ENCODE measurements at regions not wholly inside any gene's neighbourhood (a gene's known extent, or its start where the extent isn't known, plus 50 kb on each side); places are given as distances from the start of the nearest gene placed in this dataset.

- TF ChIP-seq CEBPB (IDR thresholded peaks at IDR 0.05) = no peak
- no peak for TF ChIP-seq RAD21 (IDR thresholded peaks at IDR 0.05; ENCODE audit: low read depth)
- TF ChIP-seq, protein P1, sequence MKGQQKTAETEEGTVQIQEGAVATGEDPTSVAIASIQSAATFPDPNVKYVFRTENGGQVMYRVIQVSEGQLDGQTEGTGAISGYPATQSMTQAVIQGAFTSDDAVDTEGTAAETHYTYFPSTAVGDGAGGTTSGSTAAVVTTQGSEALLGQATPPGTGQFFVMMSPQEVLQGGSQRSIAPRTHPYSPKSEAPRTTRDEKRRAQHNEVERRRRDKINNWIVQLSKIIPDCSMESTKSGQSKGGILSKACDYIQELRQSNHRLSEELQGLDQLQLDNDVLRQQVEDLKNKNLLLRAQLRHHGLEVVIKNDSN (IDR thresholded peaks at IDR 0.05) = no peak
- TF ChIP-seq YY1 (IDR thresholded peaks at IDR 0.05; ENCODE audit: low read depth) = no peak
- TF ChIP-seq ZBTB7A (IDR thresholded peaks at IDR 0.05; ENCODE audit: low read depth) = no peak
- TF ChIP-seq FOXM1 (IDR thresholded peaks at IDR 0.05; ENCODE audit: borderline replicate concordance, low read depth) = no peak
- TF ChIP-seq TEAD4 (IDR thresholded peaks at IDR 0.05) = no peak
Measured at GRCh38 chr5:93272108-93272507, 308.9 kb downstream of the NR2F1-AS1 start.

GRCh38 chr5:93267736-93268135 is 313.3 kb downstream of the NR2F1-AS1 start:
- TF ChIP-seq NFIC (IDR thresholded peaks at IDR 0.05) (no peak), TEAD4 (IDR thresholded peaks at IDR 0.05) (no peak), REST (IDR thresholded peaks at IDR 0.05; ENCODE audit: low read depth) (no peak), EGR1 (IDR thresholded peaks at IDR 0.05) (no peak), YY1 (IDR thresholded peaks at IDR 0.05; ENCODE audit: low read depth) (no peak), TAF1 (IDR thresholded peaks at IDR 0.05; ENCODE audit: low read depth) (no peak), ZBTB7A (IDR thresholded peaks at IDR 0.05; ENCODE audit: low read depth) (no peak), CEBPB (IDR thresholded peaks at IDR 0.05) (no peak), CREB1 (IDR thresholded peaks at IDR 0.05; ENCODE audit: low read depth) (no peak), EP300 (IDR thresholded peaks at IDR 0.05; ENCODE audit: borderline replicate concordance) (no peak), TCF12 (IDR thresholded peaks at IDR 0.05; ENCODE audit: low read depth) (no peak), FOXM1 (IDR thresholded peaks at IDR 0.05; ENCODE audit: borderline replicate concordance, low read depth) (no peak), RAD21 (IDR thresholded peaks at IDR 0.05; ENCODE audit: low read depth) (no peak)
- TF ChIP-seq, protein P1 (IDR thresholded peaks at IDR 0.05) = no peak

DNA sequence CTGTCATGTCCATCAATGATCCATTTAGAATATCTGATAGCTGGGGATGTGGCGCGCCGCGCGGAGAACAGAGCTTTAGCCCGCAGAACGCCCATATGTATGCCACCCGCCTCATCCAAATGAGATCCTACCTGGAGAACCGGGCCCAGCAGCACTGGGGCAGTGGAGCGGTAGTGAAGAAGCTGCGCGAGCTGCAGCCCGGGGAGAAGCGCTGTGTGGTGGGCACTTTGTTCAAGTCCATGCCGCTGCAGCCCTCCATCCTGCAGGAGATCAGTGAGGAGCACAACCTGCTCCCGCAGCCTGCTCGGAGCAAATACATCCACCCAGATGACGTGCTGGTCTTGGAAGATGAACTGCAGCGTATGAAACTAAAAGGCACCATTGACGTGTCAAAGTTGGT is 313.7 kb downstream of the NR2F1-AS1 start:
- TF ChIP-seq TAF1 (IDR thresholded peaks at IDR 0.05; ENCODE audit: low read depth) = no peak
- TF ChIP-seq YY1 (IDR thresholded peaks at IDR 0.05; ENCODE audit: low read depth) = no peak
- TF ChIP-seq CEBPB (IDR thresholded peaks at IDR 0.05) = no peak
- no peak for TF ChIP-seq ZBTB7A (IDR thresholded peaks at IDR 0.05; ENCODE audit: low read depth)
- TF ChIP-seq, protein P2, sequence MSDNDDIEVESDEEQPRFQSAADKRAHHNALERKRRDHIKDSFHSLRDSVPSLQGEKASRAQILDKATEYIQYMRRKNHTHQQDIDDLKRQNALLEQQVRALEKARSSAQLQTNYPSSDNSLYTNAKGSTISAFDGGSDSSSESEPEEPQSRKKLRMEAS (IDR thresholded peaks at IDR 0.05) = no peak
- TF ChIP-seq NFIC (IDR thresholded peaks at IDR 0.05) = no peak
- TF ChIP-seq CREB1 (IDR thresholded peaks at IDR 0.05; ENCODE audit: low read depth) = no peak
- TF ChIP-seq, protein P1 (IDR thresholded peaks at IDR 0.05) = no peak
- TF ChIP-seq EGR1 (IDR thresholded peaks at IDR 0.05) = no peak

- TF ChIP-seq YY1 (IDR thresholded peaks at IDR 0.05; ENCODE audit: low read depth) (no peak), ZBTB7A (IDR thresholded peaks at IDR 0.05; ENCODE audit: low read depth) (no peak), NFIC (IDR thresholded peaks at IDR 0.05) (no peak), TAF1 (IDR thresholded peaks at IDR 0.05; ENCODE audit: low read depth) (no peak), TCF12 (IDR thresholded peaks at IDR 0.05; ENCODE audit: low read depth) (no peak), TEAD4 (IDR thresholded peaks at IDR 0.05) (no peak), CREB1 (IDR thresholded peaks at IDR 0.05; ENCODE audit: low read depth) (no peak), EGR1 (IDR thresholded peaks at IDR 0.05) (no peak), EP300 (IDR thresholded peaks at IDR 0.05; ENCODE audit: borderline replicate concordance) (no peak), REST (IDR thresholded peaks at IDR 0.05; ENCODE audit: low read depth) (no peak), CEBPB (IDR thresholded peaks at IDR 0.05) (no peak), FOXM1 (IDR thresholded peaks at IDR 0.05; ENCODE audit: borderline replicate concordance, low read depth) (no peak), RAD21 (IDR thresholded peaks at IDR 0.05; ENCODE audit: low read depth) (no peak)
- TF ChIP-seq, protein P1 (IDR thresholded peaks at IDR 0.05) = no peak
- TF ChIP-seq, protein P2 (IDR thresholded peaks at IDR 0.05) = no peak
Measured at GRCh38 chr5:93257616-93258015, 323.4 kb downstream of the NR2F1-AS1 start.

DNA sequence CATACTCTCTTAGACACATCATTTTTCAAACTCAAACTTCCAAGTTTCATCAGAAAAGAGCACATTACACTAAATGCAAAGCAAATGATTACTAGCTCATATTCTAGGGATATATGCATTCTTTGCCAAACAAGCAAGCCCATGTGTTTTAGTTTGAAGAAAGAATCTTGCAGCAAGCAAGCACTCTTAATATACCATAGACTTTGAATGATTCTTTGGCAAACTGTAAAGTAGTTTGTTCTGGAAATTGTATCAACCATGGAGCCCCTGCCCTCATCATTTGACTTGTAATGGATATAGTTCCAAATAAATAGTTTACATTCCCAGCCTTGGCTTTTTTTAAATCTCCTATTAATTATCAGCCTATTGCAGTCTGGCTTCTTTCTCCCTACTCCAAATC is 325.2 kb downstream of the NR2F1-AS1 start:
- TF ChIP-seq FOXM1 (IDR thresholded peaks at IDR 0.05; ENCODE audit: borderline replicate concordance, low read depth) (no peak), YY1 (IDR thresholded peaks at IDR 0.05; ENCODE audit: low read depth) (no peak)
